ENCODE measurements at regions not wholly inside any gene's neighbourhood (a gene's known extent, or its start where the extent isn't known, plus 50 kb on each side); places are given as distances from the start of the nearest gene placed in this dataset.
"Not testable (repeated sequence)": the region's sequence is repeated elsewhere in the genome, so short reads cannot be mapped to it uniquely, and the experiment has no call there.

- not testable (repeated sequence) for DNase-seq (ENCODE audit: low read depth in 1 of 2, low spot score in 1 of 2); H3K27me3 ChIP-seq (ENCODE audit: insufficient read depth, poor library complexity, severe bottlenecking); H3K4me3 ChIP-seq (replicated peaks; ENCODE audit: insufficient read depth, low read length)
- H3K27ac ChIP-seq (replicated peaks) = peak overlapping the region; percentile 48; the same call in 1 of the 2 replicates
Observed at GRCh38 chr2:111455016-111456015, 334.6 kb downstream of the BCL2L11 start.

- not testable (repeated sequence) for DNase-seq (ENCODE audit: low read depth in 1 of 2, low spot score in 1 of 2); H3K4me3 ChIP-seq (replicated peaks; ENCODE audit: insufficient read depth, low read length); H3K27ac ChIP-seq (replicated peaks); H3K27me3 ChIP-seq (ENCODE audit: insufficient read depth, poor library complexity, severe bottlenecking)
Observed at GRCh38 chr2:111457191-111457590, 336.5 kb downstream of the BCL2L11 start.

- DNase-seq (ENCODE audit: low read depth in 1 of 2, low spot score in 1 of 2); H3K4me3 ChIP-seq (replicated peaks; ENCODE audit: insufficient read depth, low read length); H3K27ac ChIP-seq (replicated peaks); H3K27me3 ChIP-seq (ENCODE audit: insufficient read depth, poor library complexity, severe bottlenecking): not testable (repeated sequence)
Observed at GRCh38 chr2:111460901-111461300, 340.2 kb downstream of the BCL2L11 start.

- DNase-seq (ENCODE audit: low read depth in 1 of 2, low spot score in 1 of 2); H3K27ac ChIP-seq (replicated peaks); H3K27me3 ChIP-seq (ENCODE audit: insufficient read depth, poor library complexity, severe bottlenecking); H3K4me3 ChIP-seq (replicated peaks; ENCODE audit: insufficient read depth, low read length): not testable (repeated sequence)
Observed at GRCh38 chr2:111461831-111462230, 341.1 kb downstream of the BCL2L11 start.

GRCh38 chr2:111462572-111462971 is 341.9 kb downstream of the BCL2L11 start:
- not testable (repeated sequence) for H3K27me3 ChIP-seq (ENCODE audit: insufficient read depth, poor library complexity, severe bottlenecking); DNase-seq (ENCODE audit: low read depth in 1 of 2, low spot score in 1 of 2); H3K27ac ChIP-seq (replicated peaks); H3K4me3 ChIP-seq (replicated peaks; ENCODE audit: insufficient read depth, low read length)

- H3K4me3 ChIP-seq (replicated peaks; ENCODE audit: insufficient read depth, low read length); H3K27me3 ChIP-seq (ENCODE audit: insufficient read depth, poor library complexity, severe bottlenecking); H3K27ac ChIP-seq (replicated peaks); DNase-seq (ENCODE audit: low read depth in 1 of 2, low spot score in 1 of 2): not testable (repeated sequence)
Observed at GRCh38 chr2:111463238-111463848, 342.6 kb downstream of the BCL2L11 start.

- H3K4me3 ChIP-seq (replicated peaks; ENCODE audit: insufficient read depth, low read length); H3K27me3 ChIP-seq (ENCODE audit: insufficient read depth, poor library complexity, severe bottlenecking); H3K27ac ChIP-seq (replicated peaks): not testable (repeated sequence)
- DNase-seq (ENCODE audit: low read depth in 1 of 2, low spot score in 1 of 2) = peak in 1 of 2 experiments; percentile 67
Observed at GRCh38 chr2:111463956-111464355, 343.2 kb downstream of the BCL2L11 start.

- not testable (repeated sequence) for H3K4me3 ChIP-seq (replicated peaks; ENCODE audit: insufficient read depth, low read length); DNase-seq (ENCODE audit: low read depth in 1 of 2, low spot score in 1 of 2)
Observed at GRCh38 chr2:111464367-111464766, 343.7 kb downstream of the BCL2L11 start.

GRCh38 chr2:111465521-111465920 is 344.8 kb downstream of the BCL2L11 start:
- H3K27me3 ChIP-seq (ENCODE audit: insufficient read depth, poor library complexity, severe bottlenecking); H3K4me3 ChIP-seq (replicated peaks; ENCODE audit: insufficient read depth, low read length); H3K27ac ChIP-seq (replicated peaks); DNase-seq (ENCODE audit: low read depth in 1 of 2, low spot score in 1 of 2): not testable (repeated sequence)

More at GRCh38 chr2:111464367-111464766, 343.7 kb downstream of the BCL2L11 start:
- not testable (repeated sequence) for H3K27me3 ChIP-seq (ENCODE audit: insufficient read depth, poor library complexity, severe bottlenecking); H3K27ac ChIP-seq (replicated peaks)

GRCh38 chr2:111466744-111467143 is 346.0 kb downstream of the BCL2L11 start:
- not testable (repeated sequence) for H3K27ac ChIP-seq (replicated peaks); DNase-seq (ENCODE audit: low read depth in 1 of 2, low spot score in 1 of 2); H3K27me3 ChIP-seq (ENCODE audit: insufficient read depth, poor library complexity, severe bottlenecking); H3K4me3 ChIP-seq (replicated peaks; ENCODE audit: insufficient read depth, low read length)

GRCh38 chr2:111470924-111471323 is 350.2 kb downstream of the BCL2L11 start:
- H3K27me3 ChIP-seq (ENCODE audit: insufficient read depth, poor library complexity, severe bottlenecking); H3K27ac ChIP-seq (replicated peaks); DNase-seq (ENCODE audit: low read depth in 1 of 2, low spot score in 1 of 2); H3K4me3 ChIP-seq (replicated peaks; ENCODE audit: insufficient read depth, low read length): not testable (repeated sequence)

- DNase-seq (ENCODE audit: low read depth in 1 of 2, low spot score in 1 of 2); H3K27me3 ChIP-seq (ENCODE audit: insufficient read depth, poor library complexity, severe bottlenecking); H3K4me3 ChIP-seq (replicated peaks; ENCODE audit: insufficient read depth, low read length); H3K27ac ChIP-seq (replicated peaks): not testable (repeated sequence)
Observed at GRCh38 chr2:111471791-111472530, 351.2 kb downstream of the BCL2L11 start.

- not testable (repeated sequence) for H3K27ac ChIP-seq (replicated peaks); H3K4me3 ChIP-seq (replicated peaks; ENCODE audit: insufficient read depth, low read length); H3K27me3 ChIP-seq (ENCODE audit: insufficient read depth, poor library complexity, severe bottlenecking); DNase-seq (ENCODE audit: low read depth in 1 of 2, low spot score in 1 of 2)
Observed at GRCh38 chr2:111472844-111473403, 352.2 kb downstream of the BCL2L11 start.

- not testable (repeated sequence) for H3K27ac ChIP-seq (replicated peaks); DNase-seq (ENCODE audit: low read depth in 1 of 2, low spot score in 1 of 2); H3K4me3 ChIP-seq (replicated peaks; ENCODE audit: insufficient read depth, low read length); H3K27me3 ChIP-seq (ENCODE audit: insufficient read depth, poor library complexity, severe bottlenecking)
Observed at GRCh38 chr2:111473522-111473921, 352.8 kb downstream of the BCL2L11 start.
